ENCODE measurements at regions not wholly inside any gene's neighbourhood (a gene's known extent, or its start where the extent isn't known, plus 50 kb on each side); places are given as distances from the start of the nearest gene placed in this dataset.

DNA sequence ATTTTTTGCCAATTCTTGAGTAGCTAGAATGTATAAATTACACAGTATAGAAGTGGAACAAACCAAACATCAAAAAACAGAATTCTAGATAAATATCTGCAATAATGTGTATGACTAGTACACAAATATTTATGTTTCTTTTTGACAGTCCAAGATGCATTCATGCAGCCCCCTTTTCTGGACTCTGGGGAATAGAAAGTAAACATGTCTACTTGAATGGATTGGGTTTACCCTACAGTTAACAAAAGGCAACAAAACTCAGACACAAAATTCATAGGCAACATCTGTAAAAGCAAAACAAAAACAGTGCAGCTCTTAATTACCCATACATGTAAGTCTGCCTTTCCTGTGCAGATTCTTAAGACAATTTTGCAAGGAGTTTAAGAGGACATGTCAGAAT lies 419.4 kb upstream of the DACH1 start:
- Histone ChIP-seq H4K20me1 (ENCODE audit: insufficient read depth) (no peaks in the 10 kb centered on the region), H3K9ac (no peak overlapping the region), H3K4me3 (ENCODE audit: low read depth in 2 of 2, low read length in 1 of 2) (no peak overlapping the region), H3F3A (replicated peaks; ENCODE audit: insufficient read depth) (peaks cover 9% of the 10 kb centered on the region), H3K36me3 (replicated peaks in 1 of 2; ENCODE audit: control insufficient read depth in 1 of 2, insufficient read depth in 2 of 2, low read length in 1 of 2) (no peaks in the 10 kb centered on the region), H3K9me2 (no peaks in the 10 kb centered on the region), H3K4me1 (ENCODE audit: control insufficient read depth in 1 of 2, insufficient read depth in 2 of 2, low read depth in 1 of 2, low read length in 1 of 2) (no peaks in the 10 kb centered on the region), H3K4me2 (no peak overlapping the region), H3K9me3 (0 out of 2 replicates have a peak, but pooled peaks cover 7% of the 10 kb centered on the region), H3K27ac (ENCODE audit: low read depth in 2 of 2, low read length in 1 of 2) (no peak overlapping the region), H3K79me2 (ENCODE audit: insufficient read depth) (no peaks in the 10 kb centered on the region), H2AFZ (ENCODE audit: low read depth) (no peak overlapping the region), H3K27me3 (ENCODE audit: insufficient read depth) (no peaks in the 10 kb centered on the region)
- TF ChIP-seq NRF1 (IDR thresholded peaks at IDR 0.05; ENCODE audit: low read depth, low read length) (no peak), TEAD4 (IDR thresholded peaks at IDR 0.05; ENCODE audit: borderline replicate concordance, insufficient read depth) (no peak)
- ChIA-PET CTCF (interaction anchor here (0.9 kb wide), 1 partner anchor 12 kb away, joined by 3 read pairs; no protein-coding TSS in a partner anchor), POLR2A (no interaction called here)
- no peak for DNase-seq

DNA sequence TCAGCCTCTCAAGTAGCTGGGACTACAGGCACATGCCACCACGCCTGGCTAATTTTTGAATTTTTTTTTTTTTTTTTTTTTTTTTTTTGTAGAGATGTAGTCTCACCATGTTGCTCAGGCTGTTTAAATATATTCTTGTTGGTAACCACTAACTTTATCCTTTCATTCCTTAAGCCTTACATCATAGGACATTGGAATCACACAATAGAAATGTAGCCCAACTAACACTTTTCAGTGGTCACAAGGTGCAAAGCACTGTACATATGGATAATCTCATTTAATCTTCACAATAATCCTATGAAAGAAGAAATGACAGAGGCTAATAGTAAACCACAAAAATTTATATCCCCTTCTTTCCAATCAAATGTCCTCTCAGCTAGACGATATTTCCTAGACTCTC lies 417.8 kb upstream of the DACH1 start:
- no peaks in the 10 kb centered on the region for H3K4me1 ChIP-seq (ENCODE audit: control insufficient read depth in 1 of 2, insufficient read depth in 2 of 2, low read depth in 1 of 2, low read length in 1 of 2)
- H2AFZ ChIP-seq (ENCODE audit: low read depth): no peak overlapping the region
- H3K4me2 ChIP-seq: no peak overlapping the region
- no peak for DNase-seq
- no peak overlapping the region for H3K4me3 ChIP-seq (ENCODE audit: low read depth in 2 of 2, low read length in 1 of 2)
- no peaks in the 10 kb centered on the region for H3K36me3 ChIP-seq (replicated peaks in 1 of 2; ENCODE audit: control insufficient read depth in 1 of 2, insufficient read depth in 2 of 2, low read length in 1 of 2)
- TF ChIP-seq MXI1 (IDR thresholded peaks at IDR 0.05; ENCODE audit: low read depth, low read length) (no peak), TCF12 (IDR thresholded peaks at IDR 0.05) (no peak), NFIC (IDR thresholded peaks at IDR 0.05; ENCODE audit: borderline replicate concordance) (no peak), RXRA (IDR thresholded peaks at IDR 0.05; ENCODE audit: borderline replicate concordance, low read depth) (no peak), YY1 (IDR thresholded peaks at IDR 0.05; ENCODE audit: low read depth) (no peak), SMC3 (IDR thresholded peaks at IDR 0.05; ENCODE audit: low read depth, low read length) (no peak), POLR2AphosphoS5 (IDR thresholded peaks at IDR 0.05; ENCODE audit: low read depth, low read length) (no peak)
- TF ChIP-seq, protein P1, sequence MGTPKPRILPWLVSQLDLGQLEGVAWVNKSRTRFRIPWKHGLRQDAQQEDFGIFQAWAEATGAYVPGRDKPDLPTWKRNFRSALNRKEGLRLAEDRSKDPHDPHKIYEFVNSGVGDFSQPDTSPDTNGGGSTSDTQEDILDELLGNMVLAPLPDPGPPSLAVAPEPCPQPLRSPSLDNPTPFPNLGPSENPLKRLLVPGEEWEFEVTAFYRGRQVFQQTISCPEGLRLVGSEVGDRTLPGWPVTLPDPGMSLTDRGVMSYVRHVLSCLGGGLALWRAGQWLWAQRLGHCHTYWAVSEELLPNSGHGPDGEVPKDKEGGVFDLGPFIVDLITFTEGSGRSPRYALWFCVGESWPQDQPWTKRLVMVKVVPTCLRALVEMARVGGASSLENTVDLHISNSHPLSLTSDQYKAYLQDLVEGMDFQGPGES (IDR thresholded peaks at IDR 0.05; ENCODE audit: low read depth, low read length): no peak
- TF ChIP-seq, protein P2, sequence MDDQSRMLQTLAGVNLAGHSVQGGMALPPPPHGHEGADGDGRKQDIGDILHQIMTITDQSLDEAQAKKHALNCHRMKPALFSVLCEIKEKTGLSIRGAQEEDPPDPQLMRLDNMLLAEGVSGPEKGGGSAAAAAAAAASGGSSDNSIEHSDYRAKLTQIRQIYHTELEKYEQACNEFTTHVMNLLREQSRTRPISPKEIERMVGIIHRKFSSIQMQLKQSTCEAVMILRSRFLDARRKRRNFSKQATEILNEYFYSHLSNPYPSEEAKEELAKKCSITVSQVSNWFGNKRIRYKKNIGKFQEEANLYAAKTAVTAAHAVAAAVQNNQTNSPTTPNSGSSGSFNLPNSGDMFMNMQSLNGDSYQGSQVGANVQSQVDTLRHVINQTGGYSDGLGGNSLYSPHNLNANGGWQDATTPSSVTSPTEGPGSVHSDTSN (IDR thresholded peaks at IDR 0.05): no peak
- TF ChIP-seq, protein P3, sequence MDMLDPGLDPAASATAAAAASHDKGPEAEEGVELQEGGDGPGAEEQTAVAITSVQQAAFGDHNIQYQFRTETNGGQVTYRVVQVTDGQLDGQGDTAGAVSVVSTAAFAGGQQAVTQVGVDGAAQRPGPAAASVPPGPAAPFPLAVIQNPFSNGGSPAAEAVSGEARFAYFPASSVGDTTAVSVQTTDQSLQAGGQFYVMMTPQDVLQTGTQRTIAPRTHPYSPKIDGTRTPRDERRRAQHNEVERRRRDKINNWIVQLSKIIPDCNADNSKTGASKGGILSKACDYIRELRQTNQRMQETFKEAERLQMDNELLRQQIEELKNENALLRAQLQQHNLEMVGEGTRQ (IDR thresholded peaks at IDR 0.05; ENCODE audit: borderline replicate concordance, low read depth, low read length): no peak
- no peaks in the 10 kb centered on the region for H4K20me1 ChIP-seq (ENCODE audit: insufficient read depth)
- H3K9me3 ChIP-seq: 0 out of 2 replicates have a peak, but pooled peaks cover 7% of the 10 kb centered on the region
- CTCF ChIA-PET: no interaction called here
- no peaks in the 10 kb centered on the region for H3F3A ChIP-seq (replicated peaks; ENCODE audit: insufficient read depth)
- no peaks in the 10 kb centered on the region for H3K79me2 ChIP-seq (ENCODE audit: insufficient read depth)
- no peak overlapping the region for H3K27ac ChIP-seq (ENCODE audit: low read depth in 2 of 2, low read length in 1 of 2)
- no peaks in the 10 kb centered on the region for H3K9me2 ChIP-seq
- H3K27me3 ChIP-seq (ENCODE audit: insufficient read depth): no peaks in the 10 kb centered on the region
- H3K9ac ChIP-seq: no peak overlapping the region
- POLR2A ChIA-PET: no interaction called here
- 76% methylated on average over 2 of the region's 2 CpGs for WGBS (ENCODE audit: low lambda C conversion rate)

Data from SK-N-SH (cell line).